Eye (tissue), 1 donor: ENCODE measurements at regions not wholly inside any gene's neighbourhood (a gene's known extent, or its start where the extent isn't known, plus 50 kb on each side); places are given as distances from the start of the nearest gene placed in this dataset.
A peak's percentile ranks its signal among the peaks of the same experiment; 100 is the strongest.

ENCODE experiments used
- DNase-seq: peaks from one replicate; pipeline ENCODE4 v3.0.0-alpha.2; 2015

DNA sequence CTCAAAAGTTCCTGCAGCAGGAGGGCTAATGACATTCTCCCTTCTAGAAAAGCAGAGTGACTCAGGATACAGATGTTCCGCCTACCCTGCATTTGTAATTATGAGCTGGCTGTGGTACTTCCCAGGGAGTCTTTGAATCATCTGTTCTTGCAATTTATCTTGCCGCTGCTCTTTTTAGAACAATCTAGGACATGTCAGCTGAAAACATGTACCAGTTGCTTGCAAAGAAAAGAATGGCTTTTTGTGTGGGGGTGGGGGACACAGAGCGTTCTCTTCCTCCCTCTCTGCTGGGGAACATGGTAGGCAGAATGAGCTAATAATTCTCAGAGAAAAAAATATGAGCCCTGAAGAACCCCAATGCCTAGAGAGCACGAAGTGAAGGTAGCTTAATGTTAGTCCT lies 51.7 kb upstream of the TUT7 start:
- peak; percentile 28 for DNase-seq

DNA sequence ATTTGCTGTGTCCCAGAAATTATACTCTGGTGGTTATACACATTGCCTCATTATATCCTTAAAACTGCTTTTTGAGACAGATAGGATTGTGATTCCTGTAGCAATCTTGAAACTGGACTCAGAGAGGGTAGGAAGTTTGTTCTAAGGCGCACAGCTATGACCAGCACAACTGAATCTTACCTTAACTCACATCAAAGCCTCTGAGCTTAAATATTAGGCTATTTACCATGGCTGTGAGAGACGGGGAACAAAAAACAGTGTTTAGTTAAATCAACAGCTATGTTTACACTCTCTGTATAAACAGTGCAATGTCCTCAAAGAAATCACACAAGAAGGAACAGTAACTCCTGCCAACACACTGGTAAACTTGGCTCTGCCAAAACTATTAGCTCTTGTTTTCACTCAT lies 50.9 kb upstream of the TUT7 start:
- no peak for DNase-seq
